ENCODE measurements at regions not wholly inside any gene's neighbourhood (a gene's known extent, or its start where the extent isn't known, plus 50 kb on each side); places are given as distances from the start of the nearest gene placed in this dataset.

DNA sequence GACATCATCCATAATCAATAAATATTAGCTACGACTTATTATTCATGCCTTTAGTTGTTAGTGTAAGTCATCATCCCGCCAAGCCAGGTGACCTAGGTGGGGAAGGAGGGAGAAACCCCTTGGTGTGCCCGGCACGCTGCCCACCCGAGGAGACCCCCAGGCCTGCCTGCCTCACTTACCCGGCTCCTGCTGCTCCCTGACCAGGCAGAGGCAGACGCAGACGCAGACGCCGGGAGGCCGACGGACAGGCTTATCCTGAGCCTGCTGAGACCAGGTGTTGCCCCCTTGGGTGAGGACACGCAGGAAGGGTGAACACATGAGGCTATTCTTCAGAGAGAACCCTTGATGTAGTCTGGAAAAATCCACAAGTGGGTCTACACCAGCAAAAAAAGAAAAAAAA is 401.8 kb downstream of the GALR1 start:
- no peak for DNase-seq
- intact Hi-C loops (cut with DNase I; ENCODE audit: low total_unique reads) (no loop called here), in situ Hi-C loops (cut with MboI; ENCODE audit: low pct_ligation_motif_present in 1 of 4, low pct_unique_long_range_greater_than_20kb in 1 of 4, low sequenced_read_pairs in 3 of 4) (loop anchor here in 3 of 4 donors (25.0 kb wide), 3 partner anchors 414 to 664 kb away; partner anchors contain the start of gene GALR1 (in 1 of the 3))
- TF ChIP-seq POLR2A (IDR thresholded peaks at IDR 0.05) (no peak), EP300 (IDR thresholded peaks at IDR 0.05; ENCODE audit: low read depth) (no peak), POLR2AphosphoS5 (IDR thresholded peaks at IDR 0.05) (no peak), CTCF (IDR thresholded peaks at IDR 0.05) (no peak)
- Histone ChIP-seq H3K36me3 (no peaks in the 10 kb centered on the region), H3K27ac (no peak overlapping the region), H3K27me3 (peaks cover 7% of the 10 kb centered on the region), H3K4me1 (peaks cover 0 to 6% (median 2%) of the 10 kb centered on the region in 4 donors), H3K9me3 (no peaks in the 10 kb centered on the region), H3K4me3 (no peak overlapping the region)
- 50 to 89% methylated on average over 1 to 13 of the region's 13 CpGs for WGBS, 2 donors (ENCODE audit: low coverage in 1 of 2)

DNA sequence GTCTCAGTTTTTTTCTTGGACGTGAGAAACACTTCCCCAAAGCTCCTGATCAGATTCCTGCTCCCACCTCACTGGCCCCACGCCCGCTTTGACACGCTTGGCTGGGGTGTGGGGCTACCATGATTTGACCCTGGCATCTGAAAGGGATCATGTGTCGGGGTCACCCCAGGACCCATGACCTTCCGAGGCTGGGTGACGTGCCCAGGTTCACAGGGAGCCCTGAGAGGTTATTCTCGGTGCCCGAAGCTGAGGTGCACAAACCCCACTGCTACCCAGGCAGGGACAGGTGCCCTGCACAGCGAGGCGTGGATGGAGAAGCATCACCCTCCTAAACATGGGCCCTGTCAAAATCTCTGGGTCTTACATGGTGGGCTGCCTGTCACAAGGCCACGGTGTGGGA is 404.1 kb downstream of the GALR1 start:
- 91% methylated on average over 12 of the region's 12 CpGs; no CpG with 5 or more reads in 1 of the 2 donors for WGBS, 2 donors (ENCODE audit: low coverage in 1 of 2)
- no peaks in the 10 kb centered on the region for H3K36me3 ChIP-seq
- H3K27ac ChIP-seq, result no peak overlapping the region
- H3K4me3 ChIP-seq, result no peak overlapping the region
- no peaks in the 10 kb centered on the region for H3K9me3 ChIP-seq
- in situ Hi-C loops (cut with MboI; ENCODE audit: low pct_ligation_motif_present in 1 of 4, low pct_unique_long_range_greater_than_20kb in 1 of 4, low sequenced_read_pairs in 3 of 4) (loop anchor here in 3 of 4 donors (25.0 kb wide), 3 partner anchors 416 to 666 kb away; partner anchors contain the start of gene GALR1 (in 1 of the 3)), intact Hi-C loops (cut with DNase I; ENCODE audit: low total_unique reads) (no loop called here)
- no peak for DNase-seq
- TF ChIP-seq POLR2A (IDR thresholded peaks at IDR 0.05) (no peak), EP300 (IDR thresholded peaks at IDR 0.05; ENCODE audit: low read depth) (no peak), POLR2AphosphoS5 (IDR thresholded peaks at IDR 0.05) (no peak), CTCF (IDR thresholded peaks at IDR 0.05) (no peak)
- peaks cover 0 to 6% (median 2%) of the 10 kb centered on the region in 4 donors for H3K4me1 ChIP-seq
- peaks cover 7% of the 10 kb centered on the region for H3K27me3 ChIP-seq

- in situ Hi-C loops (cut with MboI; ENCODE audit: low pct_ligation_motif_present in 1 of 4, low pct_unique_long_range_greater_than_20kb in 1 of 4, low sequenced_read_pairs in 3 of 4) (loop anchor here in 3 of 4 donors (25.0 kb wide), 3 partner anchors 417 to 667 kb away; partner anchors contain the start of gene GALR1 (in 1 of the 3)), intact Hi-C loops (cut with DNase I; ENCODE audit: low total_unique reads) (no loop called here)
- H3K4me1 ChIP-seq, result peaks cover 0 to 6% (median 2%) of the 10 kb centered on the region in 4 donors
- H3K9me3 ChIP-seq, result no peaks in the 10 kb centered on the region
- 60 to 82% methylated on average over 2 to 5 of the region's 5 CpGs for WGBS, 2 donors (ENCODE audit: low coverage in 1 of 2)
- H3K27me3 ChIP-seq, result peaks cover 7% of the 10 kb centered on the region
- no peak overlapping the region for H3K4me3 ChIP-seq
- no peak overlapping the region for H3K27ac ChIP-seq
- DNase-seq, result no peak
- no peaks in the 10 kb centered on the region for H3K36me3 ChIP-seq
- TF ChIP-seq EP300 (IDR thresholded peaks at IDR 0.05; ENCODE audit: low read depth), result no peak
- TF ChIP-seq CTCF (IDR thresholded peaks at IDR 0.05), result no peak
- TF ChIP-seq POLR2A (IDR thresholded peaks at IDR 0.05), result no peak
- no peak for TF ChIP-seq POLR2AphosphoS5 (IDR thresholded peaks at IDR 0.05)
Measured at GRCh38 chr18:77654302-77654701, 404.7 kb downstream of the GALR1 start.

DNA sequence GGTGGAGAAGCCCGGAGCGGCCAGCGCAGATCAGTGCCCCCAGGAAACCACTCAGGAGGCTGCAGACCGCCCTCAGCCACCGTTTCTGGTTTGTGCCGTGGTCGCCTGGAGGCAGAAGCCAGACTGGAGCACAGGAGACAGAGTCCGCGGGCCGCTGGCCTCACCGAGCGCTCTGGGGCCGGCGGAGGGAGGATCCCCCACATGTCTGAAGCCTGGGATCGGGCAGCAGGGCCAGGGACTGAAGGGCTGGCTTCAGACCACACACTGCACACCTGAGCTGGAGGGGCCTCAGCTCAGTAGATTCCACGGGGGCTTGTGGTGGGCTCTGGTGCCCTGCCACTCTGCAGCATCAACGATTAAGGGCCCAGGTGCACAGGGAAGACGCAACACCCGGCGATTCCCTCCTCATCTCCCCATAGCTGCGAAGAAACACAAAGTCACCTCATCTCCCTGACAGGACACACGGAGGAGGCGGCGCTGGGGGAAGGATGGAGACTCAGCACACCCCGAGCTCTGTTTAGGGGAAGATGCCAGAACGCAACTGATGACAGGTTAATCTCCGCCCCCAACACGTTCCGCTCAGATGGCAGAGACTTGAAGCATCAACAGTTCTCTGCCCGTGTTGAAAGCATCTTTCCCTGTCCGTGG is 408.1 kb downstream of the GALR1 start:
- 82% methylated on average over 24 of the region's 31 CpGs; no CpG with 5 or more reads in 1 of the 2 donors for WGBS, 2 donors (ENCODE audit: low coverage in 1 of 2)
- intact Hi-C loops (cut with DNase I; ENCODE audit: low total_unique reads), result no loop called here
- in situ Hi-C loops (cut with MboI; ENCODE audit: low pct_ligation_motif_present in 1 of 4, low pct_unique_long_range_greater_than_20kb in 1 of 4, low sequenced_read_pairs in 3 of 4), result loop anchor here in 3 of 4 donors (25.0 kb wide), 3 partner anchors 420 to 670 kb away; partner anchors contain the start of gene GALR1 (in 1 of the 3)

More for the DNA sequence above, 408.1 kb downstream of the GALR1 start:
- DNase-seq, result no peak
- H3K4me1 ChIP-seq, result no peaks in the 10 kb centered on the region
- H3K36me3 ChIP-seq, result no peaks in the 10 kb centered on the region
- H3K9me3 ChIP-seq, result no peaks in the 10 kb centered on the region
- no peak for TF ChIP-seq POLR2AphosphoS5 (IDR thresholded peaks at IDR 0.05)
- no peak for TF ChIP-seq POLR2A (IDR thresholded peaks at IDR 0.05)
- no peak for TF ChIP-seq EP300 (IDR thresholded peaks at IDR 0.05; ENCODE audit: low read depth)
- TF ChIP-seq CTCF (IDR thresholded peaks at IDR 0.05), result no peak
- H3K27me3 ChIP-seq, result no peaks in the 10 kb centered on the region
- no peak overlapping the region for H3K27ac ChIP-seq
- H3K4me3 ChIP-seq, result no peak overlapping the region
